Breast epithelium (tissue), 3 donors: ENCODE measurements at regions not wholly inside any gene's neighbourhood (a gene's known extent, or its start where the extent isn't known, plus 50 kb on each side); places are given as distances from the start of the nearest gene placed in this dataset.

Experiments used
- CTCF ChIP-seq, 3 donors: fragments of 450-650 bp; IDR thresholded peaks; one replicate each; pipeline ENCODE4 v1.5.1; 2016 to 2017; ENCODE audit warnings: antibody characterized with exemption in 3 of 3, mild to moderate bottlenecking in 3 of 3, moderate library complexity in 3 of 3
- POLR2A ChIP-seq: fragments of 450-650 bp; IDR thresholded peaks from one replicate; pipeline ENCODE4 v1.6.1; 2016; ENCODE audit warnings: antibody characterized with exemption, mild to moderate bottlenecking, moderate library complexity
- POLR2AphosphoS5 ChIP-seq, 3 donors: sonication (generic); formaldehyde crosslinking; IDR thresholded peaks; one replicate each; pipeline ENCODE4 v1.6.1; 2017; ENCODE audit warnings: antibody characterized with exemption in 3 of 3

GRCh38 chr4:1567519-1567807 is 116.7 kb downstream of the FAM53A start:
- TF ChIP-seq CTCF (IDR thresholded peaks at IDR 0.05) (no peak), POLR2A (no peak), POLR2AphosphoS5 (IDR thresholded peaks at IDR 0.05) (no peak)
